OCI-LY7 (cell line): ENCODE measurements at regions not wholly inside any gene's neighbourhood (a gene's known extent, or its start where the extent isn't known, plus 50 kb on each side); places are given as distances from the start of the nearest gene placed in this dataset.

Source experiments
- BruUV-seq: library from RNA; stranded (reverse); fragments of 400-500 nt; replicated peaks from 2 replicates; lab custom pipeline; 2021; lab: Mats Ljungman, UMichigan
- CTCF ChIA-PET: fragments of 300-600 bp; sonication (Branson Sonifier 250); formaldehyde crosslinking; loops from one replicate; lab custom pipeline; 2022; ENCODE audit warnings: antibody characterized with exemption; ENCODE audit not compliant: unreplicated experiment; lab: Charles Lee
- POLR2A ChIA-PET: fragments of 300-600 bp; sonication (Branson Sonifier 250); formaldehyde crosslinking; loops from one replicate; lab custom pipeline; 2022; ENCODE audit warnings: antibody characterized with exemption; lab: Charles Lee
- DNase-seq: peaks from one replicate; pipeline ENCODE4 v3.0.0-alpha.2; 2015; ENCODE audit warnings: low spot score
- H2AFZ ChIP-seq: fragments of 200-600 bp; sonication (generic), shearing (Covaris generic); 2 replicates; pipeline ENCODE4 v1.6.1; 2014; ENCODE audit warnings: mild to moderate bottlenecking, antibody characterized with exemption, low read length, moderate library complexity
- H3K27ac ChIP-seq: fragments of 200-600 bp; sonication (generic); 2 replicates; pipeline ENCODE4 v1.5.1; 2014; ENCODE audit warnings: mixed run types, low read depth, mild to moderate bottlenecking, moderate library complexity, low read length, inconsistent platforms; ENCODE audit not compliant: poor library complexity, severe bottlenecking
- H3K36me3 ChIP-seq: fragments of 200-600 bp; sonication (generic); 2 replicates; pipeline ENCODE4 v1.6.1; 2014; ENCODE audit warnings: mild to moderate bottlenecking, antibody characterized with exemption, low read length, moderate library complexity, mixed read lengths; ENCODE audit not compliant: insufficient read depth
- H3K4me1 ChIP-seq: fragments of 200-600 bp; sonication (generic); 2 replicates; pipeline ENCODE4 v1.5.1; 2014; ENCODE audit warnings: mild to moderate bottlenecking, low read length; ENCODE audit not compliant: insufficient read depth, poor library complexity, severe bottlenecking
- H3K4me2 ChIP-seq: fragments of 200-600 bp; sonication (generic); 2 replicates; pipeline ENCODE4 v1.6.1; 2014; ENCODE audit warnings: mild to moderate bottlenecking, low read length
- H3K4me3 ChIP-seq: fragments of 200-600 bp; sonication (generic); 2 replicates; pipeline ENCODE4 v1.5.1; 2014; ENCODE audit warnings: mild to moderate bottlenecking, low read depth, low read length; ENCODE audit not compliant: poor library complexity, severe bottlenecking
- H3K79me2 ChIP-seq: fragments of 200-600 bp; sonication (generic); 2 replicates; pipeline ENCODE4 v1.6.1; 2016; ENCODE audit warnings: low read depth, mild to moderate bottlenecking, low read length, moderate library complexity, mixed read lengths; ENCODE audit not compliant: insufficient read depth
- H3K9me2 ChIP-seq: fragments of 200-600 bp; sonication (generic); 2 replicates; pipeline ENCODE4 v1.6.1; 2016; ENCODE audit warnings: mild to moderate bottlenecking, low read length, mixed read lengths; ENCODE audit not compliant: insufficient read depth
- H3K9me3 ChIP-seq: fragments of 200-600 bp; sonication (generic); 2 replicates; pipeline ENCODE4 v1.6.1; 2014; ENCODE audit warnings: mild to moderate bottlenecking, mixed run types, low read length, mixed read lengths
- H4K20me1 ChIP-seq: fragments of 200-600 bp; sonication (generic); 2 replicates; pipeline ENCODE4 v1.6.1; 2014; ENCODE audit warnings: mild to moderate bottlenecking, antibody characterized with exemption, low read length, moderate library complexity, mixed read lengths; ENCODE audit not compliant: insufficient read depth
- CTCF ChIP-seq: fragments of 200-600 bp; sonication (generic); conservative IDR thresholded peaks from 2 replicates; pipeline ENCODE4 v1.5.1; 2014; ENCODE audit warnings: mild to moderate bottlenecking, antibody characterized with exemption, low read length, moderate library complexity, mixed read lengths
- EZH2phosphoT487 ChIP-seq: fragments of 200-600 bp; sonication (generic); IDR thresholded peaks from 2 replicates; pipeline ENCODE4 v1.6.1; 2018; ENCODE audit warnings: low read depth, borderline replicate concordance, mild to moderate bottlenecking, mixed run types, antibody characterized with exemption, low read length, moderate library complexity, mixed read lengths
- intact Hi-C: fragments of 100-400 bp; cut with micrococcal nuclease; formaldehyde crosslinking; loops from one replicate; pipeline ENCODE4 v1.10.0; 2022; ENCODE audit not compliant: unreplicated experiment

- no TSS peak for BruUV-seq
- H2AFZ ChIP-seq = no peak overlapping the region
- ChIA-PET POLR2A (interaction anchor here (0.6 kb wide), 1 partner anchor 764 kb away, joined by 5 read pairs; no protein-coding TSS in a partner anchor), CTCF (no interaction called here)
- H3K27ac ChIP-seq = no peak overlapping the region
- no peaks in the 10 kb centered on the region for H4K20me1 ChIP-seq
- DNase-seq = no peak
- no peaks in the 10 kb centered on the region for H3K4me1 ChIP-seq
- H3K4me2 ChIP-seq = no peak overlapping the region
- no peaks in the 10 kb centered on the region for H3K9me3 ChIP-seq
- H3K9me2 ChIP-seq = no peaks in the 10 kb centered on the region
- H3K36me3 ChIP-seq = no peaks in the 10 kb centered on the region
- no peaks in the 10 kb centered on the region for H3K79me2 ChIP-seq
- TF ChIP-seq EZH2phosphoT487 (no peak), CTCF (no peak)
- intact Hi-C loops = no loop called here
- no peak overlapping the region for H3K4me3 ChIP-seq
Observed at GRCh38 chr15:25180606-25181292, 226.0 kb downstream of the SNRPN start.

DNA sequence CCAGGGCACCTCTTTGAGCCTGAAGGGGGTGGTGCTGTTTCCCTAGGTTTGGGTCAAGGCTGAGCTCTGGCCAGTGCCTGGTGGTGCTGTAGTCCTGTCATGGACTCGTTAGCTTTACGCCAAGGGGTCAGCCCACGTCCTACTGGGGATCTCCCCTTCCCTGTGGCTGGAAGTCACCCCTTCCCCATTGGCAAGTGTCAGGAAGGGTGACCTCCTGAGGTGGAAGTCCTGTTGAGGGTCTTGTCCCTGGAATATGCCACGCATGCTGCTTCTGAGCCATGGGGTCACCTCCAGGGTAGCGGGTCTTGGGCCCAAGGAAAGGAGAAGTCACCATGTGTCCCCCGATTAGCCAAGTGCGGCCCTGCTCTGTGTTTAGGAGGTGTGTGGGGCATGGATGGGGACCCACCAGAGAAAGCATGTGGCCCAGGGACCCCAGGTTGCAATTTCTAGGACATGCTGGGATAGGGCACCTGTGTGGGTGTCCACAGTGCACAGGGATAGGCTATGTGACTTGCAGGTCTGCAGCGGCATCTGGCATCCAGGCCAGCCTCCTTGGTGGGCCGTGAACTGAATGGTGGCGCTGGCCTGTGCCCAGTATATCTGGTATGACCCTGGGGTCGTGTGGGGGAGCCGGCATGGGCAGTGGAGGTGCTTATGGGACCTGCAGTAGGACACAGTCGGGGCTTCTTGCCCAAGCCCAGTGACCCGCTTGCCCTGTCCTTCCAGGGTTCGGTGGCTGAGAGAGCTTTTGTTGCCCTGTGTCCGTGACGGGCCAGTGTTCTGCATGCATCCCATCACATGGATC is 226.7 kb downstream of the SNRPN start:
- Histone ChIP-seq H3K9me2 (no peaks in the 10 kb centered on the region), H3K9me3 (no peaks in the 10 kb centered on the region), H3K4me3 (no peak overlapping the region), H4K20me1 (no peaks in the 10 kb centered on the region), H3K4me1 (no peaks in the 10 kb centered on the region), H3K36me3 (no peaks in the 10 kb centered on the region), H2AFZ (no peak overlapping the region), H3K27ac (no peak overlapping the region), H3K4me2 (no peak overlapping the region), H3K79me2 (no peaks in the 10 kb centered on the region)
- no TSS peak for BruUV-seq
- ChIA-PET POLR2A (no interaction called here), CTCF (no interaction called here)
- TF ChIP-seq EZH2phosphoT487 = no peak
- no peak for TF ChIP-seq CTCF
- DNase-seq = no peak
- intact Hi-C loops = no loop called here

DNA sequence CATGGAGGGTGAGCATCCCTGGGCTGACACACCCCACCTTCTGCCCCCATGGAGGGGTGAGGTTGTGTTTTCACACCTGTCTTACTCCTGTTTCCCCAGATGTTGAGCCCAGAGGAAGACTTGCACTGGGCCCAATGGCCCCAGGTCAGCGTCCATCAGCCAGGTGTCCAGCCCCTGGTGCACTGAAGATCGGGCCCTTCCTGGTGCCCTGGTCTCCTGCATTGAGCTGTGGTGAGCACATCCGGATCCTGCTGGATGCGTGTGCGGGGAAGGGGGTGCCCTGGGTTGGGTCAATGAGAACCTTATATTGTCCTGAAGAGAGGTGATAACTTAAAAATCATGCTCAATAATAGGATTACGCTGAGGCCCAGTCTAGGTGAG is 227.3 kb downstream of the SNRPN start:
- no peak for DNase-seq
- intact Hi-C loops = no loop called here
- Histone ChIP-seq H3K79me2 (no peaks in the 10 kb centered on the region), H4K20me1 (no peaks in the 10 kb centered on the region), H2AFZ (no peak overlapping the region), H3K36me3 (no peaks in the 10 kb centered on the region), H3K9me2 (no peaks in the 10 kb centered on the region), H3K4me2 (no peak overlapping the region), H3K4me3 (no peak overlapping the region), H3K4me1 (no peaks in the 10 kb centered on the region), H3K9me3 (no peaks in the 10 kb centered on the region), H3K27ac (no peak overlapping the region)
- no TSS peak for BruUV-seq
- CTCF ChIA-PET = no interaction called here
- POLR2A ChIA-PET = no interaction called here
- no peak for TF ChIP-seq CTCF
- TF ChIP-seq EZH2phosphoT487 = no peak
